ENCODE measurements at regions not wholly inside any gene's neighbourhood (a gene's known extent, or its start where the extent isn't known, plus 50 kb on each side); places are given as distances from the start of the nearest gene placed in this dataset.

DNA sequence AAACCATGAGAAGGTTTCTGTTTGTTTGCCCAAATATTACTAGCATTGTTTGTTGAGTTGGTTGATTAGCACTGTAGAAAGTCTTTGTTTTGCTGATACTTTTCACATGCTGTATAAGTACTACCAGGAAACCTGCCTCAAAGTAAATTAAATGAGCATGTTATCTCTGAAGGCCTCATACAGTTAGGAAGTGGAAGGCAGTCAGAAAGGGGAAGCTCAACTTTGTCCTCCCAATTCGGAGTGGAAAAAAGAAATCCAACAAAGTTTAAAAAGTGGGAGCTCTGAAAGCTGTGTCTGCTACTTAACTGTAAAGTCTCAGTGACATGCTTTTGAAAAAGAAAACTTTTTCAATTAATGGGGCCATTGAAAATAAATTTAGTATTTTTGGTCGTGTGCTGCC is 188.3 kb upstream of the BLID start:
- H3K36me3 ChIP-seq (ENCODE audit: control insufficient read depth in 3 of 3, insufficient read depth in 2 of 3, low read depth in 1 of 3, low read length in 3 of 3): no peaks in the 10 kb centered on the region
- DNase-seq: no peak
- no peak overlapping the region for H3K4me3 ChIP-seq (ENCODE audit: low read depth in 1 of 3, low read length in 3 of 3)
- H3K9me3 ChIP-seq (ENCODE audit: control insufficient read depth in 2 of 2, insufficient read depth in 1 of 2, low read depth in 1 of 2, low read length in 1 of 2): peaks cover 0 to 3% of the 10 kb centered on the region in 2 donors
- no peak overlapping the region for H3K27ac ChIP-seq (ENCODE audit: low read depth in 1 of 3, low read length in 2 of 3)
- H3K27me3 ChIP-seq (ENCODE audit: control insufficient read depth in 3 of 3, insufficient read depth in 3 of 3, low read length in 3 of 3): no peaks in the 10 kb centered on the region
- no peak for FAIRE-seq
- no peaks in the 10 kb centered on the region for H3K4me1 ChIP-seq (ENCODE audit: control insufficient read depth in 3 of 3, insufficient read depth in 2 of 3, low read depth in 1 of 3, low read length in 2 of 3)
- WGBS, 3 donors: 45 to 61% (median 58%) methylated on average over 2 of the region's 2 CpGs

GRCh38 chr11:122294041-122294440 is 178.0 kb upstream of the BLID start:
- DNase-seq: no peak
- no peak for FAIRE-seq
- 61 to 63% (median 62%) methylated on average over 3 of the region's 3 CpGs for WGBS, 3 donors

DNA sequence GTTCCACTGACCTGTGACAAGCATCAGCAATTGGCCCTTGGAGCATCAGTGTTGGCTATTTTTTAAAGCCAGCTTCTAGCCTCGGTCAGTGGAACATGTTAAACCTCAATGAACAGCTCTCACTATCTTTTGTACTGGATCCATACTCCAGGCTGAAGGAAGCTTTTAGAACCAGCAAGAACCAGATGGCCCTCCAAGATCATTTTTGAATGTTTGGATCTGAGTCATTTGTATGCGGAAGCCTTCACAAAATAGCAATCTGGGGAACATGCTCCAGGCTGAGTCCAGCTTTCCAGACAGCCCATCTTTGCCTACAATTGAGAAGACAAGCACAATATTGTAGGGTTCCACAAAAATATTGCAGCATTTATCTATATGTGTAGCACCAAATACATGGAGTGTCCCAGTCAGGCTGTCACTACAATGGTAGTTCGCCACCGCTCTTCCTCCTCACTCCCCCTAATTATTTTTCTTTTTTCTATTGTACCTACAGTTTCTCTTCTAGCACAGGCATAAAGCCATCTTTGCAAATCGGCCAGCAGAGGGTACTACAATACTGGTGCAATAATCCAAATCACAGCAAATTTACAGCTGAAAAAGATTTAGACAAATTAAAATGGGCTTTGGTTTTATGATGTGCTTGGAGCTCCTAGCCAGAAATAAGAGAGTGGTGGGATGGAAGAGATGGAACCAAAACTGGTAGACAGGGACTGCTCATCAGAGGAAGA is 177.4 kb upstream of the BLID start:
- Histone ChIP-seq H3K9me3 (ENCODE audit: control insufficient read depth in 2 of 2, insufficient read depth in 1 of 2, low read depth in 1 of 2, low read length in 1 of 2) (peaks cover 0 to 3% of the 10 kb centered on the region in 2 donors), H3K27me3 (ENCODE audit: control insufficient read depth in 3 of 3, insufficient read depth in 3 of 3, low read length in 3 of 3) (no peaks in the 10 kb centered on the region), H3K36me3 (ENCODE audit: control insufficient read depth in 3 of 3, insufficient read depth in 2 of 3, low read depth in 1 of 3, low read length in 3 of 3) (no peaks in the 10 kb centered on the region), H3K27ac (ENCODE audit: low read depth in 1 of 3, low read length in 2 of 3) (no peak overlapping the region), H3K4me3 (ENCODE audit: low read depth in 1 of 3, low read length in 3 of 3) (no peak overlapping the region), H3K4me1 (ENCODE audit: control insufficient read depth in 3 of 3, insufficient read depth in 2 of 3, low read depth in 1 of 3, low read length in 2 of 3) (no peaks in the 10 kb centered on the region)
- WGBS, 3 donors: 80 to 85% (median 81%) methylated on average over 5 of the region's 5 CpGs
- FAIRE-seq (no peak), DNase-seq (no peak)

More at GRCh38 chr11:122294041-122294440, 178.0 kb upstream of the BLID start:
- Histone ChIP-seq H3K36me3 (ENCODE audit: control insufficient read depth in 3 of 3, insufficient read depth in 2 of 3, low read depth in 1 of 3, low read length in 3 of 3) (no peaks in the 10 kb centered on the region), H3K27ac (ENCODE audit: low read depth in 1 of 3, low read length in 2 of 3) (no peak overlapping the region), H3K9me3 (ENCODE audit: control insufficient read depth in 2 of 2, insufficient read depth in 1 of 2, low read depth in 1 of 2, low read length in 1 of 2) (peaks cover 0 to 6% of the 10 kb centered on the region in 2 donors), H3K4me3 (ENCODE audit: low read depth in 1 of 3, low read length in 3 of 3) (no peak overlapping the region), H3K27me3 (ENCODE audit: control insufficient read depth in 3 of 3, insufficient read depth in 3 of 3, low read length in 3 of 3) (no peaks in the 10 kb centered on the region), H3K4me1 (ENCODE audit: control insufficient read depth in 3 of 3, insufficient read depth in 2 of 3, low read depth in 1 of 3, low read length in 2 of 3) (no peaks in the 10 kb centered on the region)

- 14 to 40% (median 29%) methylated on average over 11 of the region's 11 CpGs for WGBS, 3 donors
- Histone ChIP-seq H3K36me3 (ENCODE audit: control insufficient read depth in 3 of 3, insufficient read depth in 2 of 3, low read depth in 1 of 3, low read length in 3 of 3) (no peaks in the 10 kb centered on the region), H3K4me1 (ENCODE audit: control insufficient read depth in 3 of 3, insufficient read depth in 2 of 3, low read depth in 1 of 3, low read length in 2 of 3) (no peaks in the 10 kb centered on the region), H3K4me3 (ENCODE audit: low read depth in 1 of 3, low read length in 3 of 3) (no peak overlapping the region), H3K27me3 (ENCODE audit: control insufficient read depth in 3 of 3, insufficient read depth in 3 of 3, low read length in 3 of 3) (no peaks in the 10 kb centered on the region), H3K9me3 (ENCODE audit: control insufficient read depth in 2 of 2, insufficient read depth in 1 of 2, low read depth in 1 of 2, low read length in 1 of 2) (no peaks in the 10 kb centered on the region), H3K27ac (ENCODE audit: low read depth in 1 of 3, low read length in 2 of 3) (no peak overlapping the region)
- FAIRE-seq (no peak), DNase-seq (no peak)
These were observed 171.4 kb upstream of the BLID start for GRCh38 chr11:122287401-122287800.

GRCh38 chr11:122285070-122285988 is 169.3 kb upstream of the BLID start:
- H3K4me3 ChIP-seq (ENCODE audit: low read depth in 1 of 3, low read length in 3 of 3): no peak overlapping the region
- WGBS, 3 donors: 82 to 87% (median 82%) methylated on average over 8 of the region's 8 CpGs
- FAIRE-seq (no peak), DNase-seq (no peak)
- no peaks in the 10 kb centered on the region for H3K27me3 ChIP-seq (ENCODE audit: control insufficient read depth in 3 of 3, insufficient read depth in 3 of 3, low read length in 3 of 3)
- H3K27ac ChIP-seq (ENCODE audit: low read depth in 1 of 3, low read length in 2 of 3): no peak overlapping the region
- no peaks in the 10 kb centered on the region for H3K9me3 ChIP-seq (ENCODE audit: control insufficient read depth in 2 of 2, insufficient read depth in 1 of 2, low read depth in 1 of 2, low read length in 1 of 2)
- no peaks in the 10 kb centered on the region for H3K4me1 ChIP-seq (ENCODE audit: control insufficient read depth in 3 of 3, insufficient read depth in 2 of 3, low read depth in 1 of 3, low read length in 2 of 3)
- H3K36me3 ChIP-seq (ENCODE audit: control insufficient read depth in 3 of 3, insufficient read depth in 2 of 3, low read depth in 1 of 3, low read length in 3 of 3): no peaks in the 10 kb centered on the region

DNA sequence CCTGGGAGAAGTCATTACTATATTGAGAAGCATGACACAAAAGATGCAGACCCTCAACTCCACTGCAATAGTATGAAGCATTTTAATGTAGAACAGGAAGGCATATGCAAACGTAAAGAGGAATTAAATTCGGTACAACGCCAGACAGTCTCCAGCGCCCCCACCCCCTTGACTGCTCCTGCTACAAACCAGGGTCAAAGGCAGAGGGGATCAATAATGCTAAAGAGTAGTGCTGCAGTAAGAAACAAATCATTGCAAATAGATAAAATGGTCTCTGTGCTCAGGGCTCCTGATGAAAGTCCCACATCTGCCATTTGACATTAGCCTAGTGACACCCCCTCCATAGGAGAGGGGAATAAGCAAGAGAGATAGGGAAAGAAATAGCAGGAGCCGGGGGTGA is 164.9 kb upstream of the BLID start:
- Histone ChIP-seq H3K4me1 (ENCODE audit: control insufficient read depth in 3 of 3, insufficient read depth in 2 of 3, low read depth in 1 of 3, low read length in 2 of 3) (no peaks in the 10 kb centered on the region), H3K4me3 (ENCODE audit: low read depth in 1 of 3, low read length in 3 of 3) (peak overlapping the region in 1 of 3 donors; percentile 5), H3K36me3 (ENCODE audit: control insufficient read depth in 3 of 3, insufficient read depth in 2 of 3, low read depth in 1 of 3, low read length in 3 of 3) (no peaks in the 10 kb centered on the region), H3K27ac (ENCODE audit: low read depth in 1 of 3, low read length in 2 of 3) (no peak overlapping the region), H3K9me3 (ENCODE audit: control insufficient read depth in 2 of 2, insufficient read depth in 1 of 2, low read depth in 1 of 2, low read length in 1 of 2) (no peaks in the 10 kb centered on the region), H3K27me3 (ENCODE audit: control insufficient read depth in 3 of 3, insufficient read depth in 3 of 3, low read length in 3 of 3) (no peaks in the 10 kb centered on the region)
- 67 to 80% (median 75%) methylated on average over 5 of the region's 5 CpGs for WGBS, 3 donors
- FAIRE-seq (no peak), DNase-seq (no peak)

- Histone ChIP-seq H3K36me3 (ENCODE audit: control insufficient read depth in 3 of 3, insufficient read depth in 2 of 3, low read depth in 1 of 3, low read length in 3 of 3) (no peaks in the 10 kb centered on the region), H3K9me3 (ENCODE audit: control insufficient read depth in 2 of 2, insufficient read depth in 1 of 2, low read depth in 1 of 2, low read length in 1 of 2) (no peaks in the 10 kb centered on the region), H3K27me3 (ENCODE audit: control insufficient read depth in 3 of 3, insufficient read depth in 3 of 3, low read length in 3 of 3) (no peaks in the 10 kb centered on the region), H3K27ac (ENCODE audit: low read depth in 1 of 3, low read length in 2 of 3) (no peak overlapping the region), H3K4me3 (ENCODE audit: low read depth in 1 of 3, low read length in 3 of 3) (no peak overlapping the region), H3K4me1 (ENCODE audit: control insufficient read depth in 3 of 3, insufficient read depth in 2 of 3, low read depth in 1 of 3, low read length in 2 of 3) (no peaks in the 10 kb centered on the region)
- DNase-seq (no peak), FAIRE-seq (no peak)
These were observed 163.2 kb upstream of the BLID start for GRCh38 chr11:122279194-122279593.

DNA sequence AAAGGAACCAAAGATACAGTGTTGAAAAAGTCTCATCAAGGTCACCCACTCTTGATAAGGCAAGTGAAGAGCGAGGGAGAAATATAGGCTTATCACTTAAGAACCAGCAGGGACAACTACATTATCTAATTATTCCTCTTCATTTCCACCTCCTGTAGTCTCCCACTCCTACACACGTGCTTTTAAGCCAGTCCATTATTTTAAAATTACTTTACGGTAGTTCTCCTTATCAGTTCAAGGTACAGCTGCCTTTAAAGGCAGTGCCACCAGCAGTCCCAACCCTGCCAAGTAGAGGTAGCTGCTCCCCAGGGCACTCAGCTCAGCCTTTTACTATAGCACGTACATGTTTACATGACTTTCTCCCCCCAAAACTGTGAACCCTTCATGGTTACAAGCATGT is 161.5 kb upstream of the BLID start:
- H3K27me3 ChIP-seq (ENCODE audit: control insufficient read depth in 3 of 3, insufficient read depth in 3 of 3, low read length in 3 of 3): no peaks in the 10 kb centered on the region

More for the DNA sequence above, 161.5 kb upstream of the BLID start:
- Histone ChIP-seq H3K4me3 (ENCODE audit: low read depth in 1 of 3, low read length in 3 of 3) (no peak overlapping the region), H3K36me3 (ENCODE audit: control insufficient read depth in 3 of 3, insufficient read depth in 2 of 3, low read depth in 1 of 3, low read length in 3 of 3) (no peaks in the 10 kb centered on the region), H3K4me1 (ENCODE audit: control insufficient read depth in 3 of 3, insufficient read depth in 2 of 3, low read depth in 1 of 3, low read length in 2 of 3) (no peaks in the 10 kb centered on the region), H3K9me3 (ENCODE audit: control insufficient read depth in 2 of 2, insufficient read depth in 1 of 2, low read depth in 1 of 2, low read length in 1 of 2) (no peaks in the 10 kb centered on the region), H3K27ac (ENCODE audit: low read depth in 1 of 3, low read length in 2 of 3) (no peak overlapping the region)
- WGBS, 3 donors: 19 to 59% (median 21%) methylated on average over 4 of the region's 4 CpGs
- no peak for FAIRE-seq
- peak in 1 of 2 donors; percentile 2 for DNase-seq

All from small intestine (tissue), 7 donors.